Ascending aorta (tissue), 2 donors: ENCODE measurements at regions not wholly inside any gene's neighbourhood (a gene's known extent, or its start where the extent isn't known, plus 50 kb on each side); places are given as distances from the start of the nearest gene placed in this dataset.
"Not testable (repeated sequence)": the region's sequence is repeated elsewhere in the genome, so short reads cannot be mapped to it uniquely, and the experiment has no call there.

ENCODE experiments used
- DNase-seq, 2 donors: peaks; one replicate each; pipeline ENCODE4 v3.0.0-alpha.2; 2019; ENCODE audit warnings: low spot score in 2 of 2
- H3K27ac ChIP-seq, 2 donors: fragments of 200-600 bp; sonication (generic); one replicate each; pipeline ENCODE4 v1.5.1; 2016 to 2017; ENCODE audit warnings: mild to moderate bottlenecking in 1 of 2
- H3K27me3 ChIP-seq: fragments of 200-600 bp; sonication (generic); one replicate; pipeline ENCODE4 v1.5.1; 2017
- H3K36me3 ChIP-seq, 2 donors: fragments of 200-600 bp; sonication (generic); one replicate each; pipeline ENCODE4 v1.5.1; 2016
- H3K4me1 ChIP-seq, 2 donors: fragments of 200-600 bp; sonication (generic); one replicate each; pipeline ENCODE4 v1.5.1; 2016 to 2017; ENCODE audit warnings: mild to moderate bottlenecking in 1 of 2
- H3K4me3 ChIP-seq, 2 donors: fragments of 200-600 bp; sonication (generic); one replicate each; pipeline ENCODE4 v1.5.1; 2016 to 2017; ENCODE audit warnings: mild to moderate bottlenecking in 1 of 2
- H3K9me3 ChIP-seq, 2 donors: fragments of 200-600 bp; sonication (generic); one replicate each; pipeline ENCODE4 v1.5.1; 2016
- intact Hi-C: fragments of 100-400 bp; cut with DNase I; formaldehyde crosslinking; loops from one replicate; pipeline ENCODE4 v1.15.1; 2023
- TF ChIP-seq, protein P1 (sequence below), 3 experiments: fragments of 200-600 bp in 2 of 3; fragments of 450-650 bp in 1 of 3; sonication (generic) in 2 of 3; IDR thresholded peaks; one replicate each; pipeline ENCODE4 v1.5.1; 2016 to 2019; ENCODE audit warnings: antibody characterized with exemption in 3 of 3, mild to moderate bottlenecking in 1 of 3, moderate library complexity in 1 of 3

- intact Hi-C loops, result no loop called here
- no peaks in the 10 kb centered on the region for H3K36me3 ChIP-seq
- H3K4me1 ChIP-seq, result no peaks in the 10 kb centered on the region
- no peak for DNase-seq
- H3K4me3 ChIP-seq, result no peak overlapping the region
- no peaks in the 10 kb centered on the region for H3K27me3 ChIP-seq
- no peak overlapping the region for H3K27ac ChIP-seq
- TF ChIP-seq, protein P1, sequence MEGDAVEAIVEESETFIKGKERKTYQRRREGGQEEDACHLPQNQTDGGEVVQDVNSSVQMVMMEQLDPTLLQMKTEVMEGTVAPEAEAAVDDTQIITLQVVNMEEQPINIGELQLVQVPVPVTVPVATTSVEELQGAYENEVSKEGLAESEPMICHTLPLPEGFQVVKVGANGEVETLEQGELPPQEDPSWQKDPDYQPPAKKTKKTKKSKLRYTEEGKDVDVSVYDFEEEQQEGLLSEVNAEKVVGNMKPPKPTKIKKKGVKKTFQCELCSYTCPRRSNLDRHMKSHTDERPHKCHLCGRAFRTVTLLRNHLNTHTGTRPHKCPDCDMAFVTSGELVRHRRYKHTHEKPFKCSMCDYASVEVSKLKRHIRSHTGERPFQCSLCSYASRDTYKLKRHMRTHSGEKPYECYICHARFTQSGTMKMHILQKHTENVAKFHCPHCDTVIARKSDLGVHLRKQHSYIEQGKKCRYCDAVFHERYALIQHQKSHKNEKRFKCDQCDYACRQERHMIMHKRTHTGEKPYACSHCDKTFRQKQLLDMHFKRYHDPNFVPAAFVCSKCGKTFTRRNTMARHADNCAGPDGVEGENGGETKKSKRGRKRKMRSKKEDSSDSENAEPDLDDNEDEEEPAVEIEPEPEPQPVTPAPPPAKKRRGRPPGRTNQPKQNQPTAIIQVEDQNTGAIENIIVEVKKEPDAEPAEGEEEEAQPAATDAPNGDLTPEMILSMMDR (IDR thresholded peaks at IDR 0.05), result no peak
- no peaks in the 10 kb centered on the region for H3K9me3 ChIP-seq
These were observed 129.5 kb upstream of the RBPJ start for GRCh38 chr4:26191353-26191752.

DNA sequence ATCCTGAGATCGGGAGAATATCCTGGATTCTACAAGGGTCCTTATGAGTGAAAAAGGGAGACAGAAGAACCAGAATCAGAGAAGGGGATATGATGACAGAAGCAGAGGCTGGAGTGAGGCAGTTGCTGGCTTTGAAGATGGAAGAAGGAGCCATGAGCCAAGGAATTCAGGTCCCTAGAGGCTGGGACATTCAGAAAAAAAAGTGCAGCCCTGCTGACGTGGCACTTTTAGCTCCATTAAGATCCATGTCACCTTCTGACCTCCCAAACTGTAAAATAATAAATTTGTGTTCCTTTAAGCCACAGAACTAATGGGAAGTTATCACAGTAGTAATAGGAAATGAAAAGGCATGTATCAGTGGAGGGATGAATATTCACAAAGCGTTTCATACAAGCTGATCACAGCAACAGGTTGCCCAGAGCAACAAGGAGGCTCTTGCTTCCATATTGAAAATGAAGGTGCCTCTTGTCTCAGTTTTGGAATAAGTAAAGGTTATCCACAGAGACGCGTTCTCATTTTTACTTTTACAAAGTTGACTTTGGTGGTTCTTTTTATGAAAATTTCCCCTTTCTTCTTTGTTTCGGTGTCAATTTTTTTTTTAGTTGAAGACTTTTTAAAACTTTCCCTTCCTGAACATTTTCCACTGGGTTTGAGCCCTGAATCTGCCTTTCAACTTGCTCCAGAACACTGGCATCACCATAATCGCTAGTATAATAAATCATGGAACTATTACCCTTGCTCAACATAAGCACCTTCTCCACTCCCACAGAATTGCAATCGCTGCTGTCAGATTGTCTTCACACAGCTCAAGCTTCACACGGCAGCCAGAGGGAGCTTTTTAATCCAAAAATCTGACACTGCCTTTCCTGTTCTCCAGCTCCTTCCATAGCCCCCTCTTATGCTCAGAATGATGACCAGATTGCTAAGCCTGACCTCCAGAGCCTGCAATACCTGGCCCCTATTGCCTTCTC, 127.6 kb upstream of the RBPJ start:
- Histone ChIP-seq H3K36me3 (no peaks in the 10 kb centered on the region), H3K27ac (no peak overlapping the region), H3K4me3 (no peak overlapping the region), H3K27me3 (no peaks in the 10 kb centered on the region), H3K9me3 (no peaks in the 10 kb centered on the region), H3K4me1 (no peaks in the 10 kb centered on the region)
- no peak for DNase-seq
- TF ChIP-seq, protein P1 (IDR thresholded peaks at IDR 0.05), result no peak
- intact Hi-C loops, result no loop called here

DNA sequence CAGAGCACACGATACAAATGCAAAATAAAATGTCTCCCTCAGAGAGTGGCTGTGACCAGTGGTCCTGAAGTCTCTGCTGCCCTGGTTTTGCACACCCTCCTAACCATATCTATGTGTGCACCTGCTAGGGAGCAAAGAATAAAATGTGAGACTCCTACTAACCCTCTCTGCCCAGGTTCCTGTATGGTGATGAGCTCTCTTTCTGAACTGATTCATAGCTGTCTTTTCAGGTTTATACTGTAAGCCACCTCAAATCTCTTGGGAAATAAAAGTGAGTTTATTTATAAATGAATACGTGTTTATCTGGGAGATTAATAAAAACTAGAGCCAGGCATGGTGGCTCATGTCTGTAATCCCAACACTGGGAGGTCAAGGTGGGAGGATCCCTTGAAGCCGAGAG, 126.0 kb upstream of the RBPJ start:
- no peaks in the 10 kb centered on the region for H3K27me3 ChIP-seq
- H3K4me3 ChIP-seq, result no peak overlapping the region
- H3K4me1 ChIP-seq, result no peaks in the 10 kb centered on the region
- H3K27ac ChIP-seq, result no peak overlapping the region
- TF ChIP-seq, protein P1 (IDR thresholded peaks at IDR 0.05), result no peak
- intact Hi-C loops, result no loop called here
- H3K9me3 ChIP-seq, result no peaks in the 10 kb centered on the region
- DNase-seq, result no peak
- no peaks in the 10 kb centered on the region for H3K36me3 ChIP-seq

DNA sequence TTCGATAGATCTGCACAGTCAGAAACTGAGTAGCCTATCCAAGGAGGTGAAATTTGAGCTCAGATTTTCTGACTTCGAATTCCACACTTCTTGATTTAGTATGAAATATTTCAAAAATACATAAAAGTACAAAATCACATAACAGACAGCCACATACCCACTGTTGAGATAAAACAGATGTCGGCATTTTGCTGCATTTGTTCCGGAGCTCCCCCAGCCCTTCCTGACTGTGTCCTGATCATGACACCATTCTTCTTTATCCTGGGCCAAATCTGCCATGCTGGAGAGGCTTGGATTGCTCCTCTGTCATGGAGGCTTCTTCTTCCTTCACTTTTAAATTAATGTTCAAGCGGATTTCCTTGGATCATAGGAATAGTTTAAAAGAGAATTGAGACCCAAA, 124.2 kb upstream of the RBPJ start:
- no peak for DNase-seq
- Histone ChIP-seq H3K9me3 (no peaks in the 10 kb centered on the region), H3K27me3 (no peaks in the 10 kb centered on the region), H3K27ac (no peak overlapping the region), H3K4me3 (no peak overlapping the region), H3K36me3 (no peaks in the 10 kb centered on the region), H3K4me1 (no peaks in the 10 kb centered on the region)
- intact Hi-C loops, result no loop called here
- TF ChIP-seq, protein P1 (IDR thresholded peaks at IDR 0.05), result no peak

- peak in 1 of 2 donors; percentile 65 for DNase-seq
- H3K4me1 ChIP-seq, result no peaks in the 10 kb centered on the region
- intact Hi-C loops, result no loop called here
- TF ChIP-seq, protein P1 (IDR thresholded peaks at IDR 0.05), result no peak
- H3K4me3 ChIP-seq, result no peak overlapping the region
- no peaks in the 10 kb centered on the region for H3K36me3 ChIP-seq
- no peaks in the 10 kb centered on the region for H3K9me3 ChIP-seq
- H3K27ac ChIP-seq, result no peak overlapping the region
- no peaks in the 10 kb centered on the region for H3K27me3 ChIP-seq
These were observed 123.6 kb upstream of the RBPJ start for GRCh38 chr4:26197018-26197779.

DNA sequence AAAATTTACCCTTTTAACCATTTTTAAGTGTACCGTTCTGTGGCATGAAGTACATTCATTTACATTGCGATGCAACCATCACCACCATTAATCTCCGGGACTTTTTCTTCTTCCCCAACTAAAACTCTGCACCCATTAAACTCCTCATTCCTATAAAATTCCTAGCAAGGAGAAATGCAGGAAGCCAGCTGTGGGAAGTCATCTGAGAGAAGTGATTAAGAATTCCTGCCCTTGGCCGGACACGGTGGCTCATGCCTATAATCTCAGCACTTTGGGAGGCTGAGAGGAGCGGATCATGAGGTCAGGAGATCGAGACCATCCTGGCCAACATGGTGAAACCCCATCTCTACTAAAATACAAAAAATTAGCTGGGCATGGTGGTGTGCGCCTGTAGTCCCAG, 121.9 kb upstream of the RBPJ start:
- H3K4me1 ChIP-seq, H3K27me3 ChIP-seq, H3K9me3 ChIP-seq, intact Hi-C loops, H3K36me3 ChIP-seq, H3K27ac ChIP-seq, DNase-seq, H3K4me3 ChIP-seq: not testable (repeated sequence)
